ENCODE measurements at regions not wholly inside any gene's neighbourhood (a gene's known extent, or its start where the extent isn't known, plus 50 kb on each side); places are given as distances from the start of the nearest gene placed in this dataset.
"Not testable (repeated sequence)": the region's sequence is repeated elsewhere in the genome, so short reads cannot be mapped to it uniquely, and the experiment has no call there.

- DNase-seq, result not testable (repeated sequence)
Observed at GRCh38 chr5:91757383-91757782, 374.3 kb upstream of the ARRDC3 start.

- DNase-seq, result no peak
Observed at GRCh38 chr5:91754990-91755389, 371.9 kb upstream of the ARRDC3 start.

GRCh38 chr5:91744470-91744869 lies 361.4 kb upstream of the ARRDC3 start:
- DNase-seq, result not testable (repeated sequence)

- no peak for DNase-seq
Observed at GRCh38 chr5:91742550-91742949, 359.4 kb upstream of the ARRDC3 start.

GRCh38 chr5:91741764-91742505 lies 358.8 kb upstream of the ARRDC3 start:
- DNase-seq, result no peak

- no peak for DNase-seq
Observed at GRCh38 chr5:91730026-91730425, 346.9 kb upstream of the ARRDC3 start.

- no peak for DNase-seq
Observed at GRCh38 chr5:91727463-91727862, 344.3 kb upstream of the ARRDC3 start.

- DNase-seq, result no peak
Observed at GRCh38 chr5:91722736-91723467, 339.8 kb upstream of the ARRDC3 start.

- no peak for DNase-seq
Observed at GRCh38 chr5:91712718-91713117, 329.6 kb upstream of the ARRDC3 start.

- no peak for DNase-seq
Observed at GRCh38 chr5:91707521-91707841, 324.4 kb upstream of the ARRDC3 start.

- no peak for DNase-seq
Observed at GRCh38 chr5:91706785-91707520, 323.8 kb upstream of the ARRDC3 start.

GRCh38 chr5:91703128-91703527 lies 320.0 kb upstream of the ARRDC3 start:
- DNase-seq, result no peak

GRCh38 chr5:91699429-91699828 lies 316.3 kb upstream of the ARRDC3 start:
- DNase-seq, result no peak

- DNase-seq, result no peak
Observed at GRCh38 chr5:91691592-91691991, 308.5 kb upstream of the ARRDC3 start.

GRCh38 chr5:91690921-91691320 lies 307.8 kb upstream of the ARRDC3 start:
- DNase-seq, result no peak

GRCh38 chr5:91687430-91687829 lies 304.3 kb upstream of the ARRDC3 start:
- DNase-seq, result no peak

GRCh38 chr5:91684625-91685024 lies 301.5 kb upstream of the ARRDC3 start:
- DNase-seq, result no peak

GRCh38 chr5:91670563-91670962 lies 287.4 kb upstream of the ARRDC3 start:
- no peak for DNase-seq

GRCh38 chr5:91670122-91670521 lies 287.0 kb upstream of the ARRDC3 start:
- DNase-seq, result no peak

GRCh38 chr5:91668261-91668660 lies 285.1 kb upstream of the ARRDC3 start:
- DNase-seq, result no peak

- no peak for DNase-seq
Observed at GRCh38 chr5:91652678-91653077, 269.6 kb upstream of the ARRDC3 start.

GRCh38 chr5:91651704-91652103 lies 268.6 kb upstream of the ARRDC3 start:
- no peak for DNase-seq

- no peak for DNase-seq
Observed at GRCh38 chr5:91645347-91645746, 262.2 kb upstream of the ARRDC3 start.

GRCh38 chr5:91643797-91644196 lies 260.7 kb upstream of the ARRDC3 start:
- no peak for DNase-seq

Data from central memory CD4-positive, alpha-beta T cell (primary cell).